ENCODE measurements at regions not wholly inside any gene's neighbourhood (a gene's known extent, or its start where the extent isn't known, plus 50 kb on each side); places are given as distances from the start of the nearest gene placed in this dataset.

GRCh38 chr22:19631899-19632667 is 82.2 kb upstream of the SEPTIN5 start:
- no peak for TF ChIP-seq EZH2 (IDR thresholded peaks at IDR 0.05; ENCODE audit: borderline replicate concordance, low read depth, low read length, severe bottlenecking)
- TF ChIP-seq CTCF (IDR thresholded peaks at IDR 0.05; ENCODE audit: extremely low read depth in 1 of 2, insufficient read depth in 1 of 2, low read depth in 1 of 2, low read length in 2 of 2): peak; percentile 59 to 76
- intact Hi-C loops (cut with micrococcal nuclease): loop anchor here (1.0 to 10.0 kb wide), 3 partner anchors 86 to 337 kb away; partner anchors contain the start of gene CLTCL1

GRCh38 chr22:19632668-19633148 is 81.6 kb upstream of the SEPTIN5 start:
- no peak overlapping the region for H3K4me3 ChIP-seq (replicated peaks in 1 of 3; ENCODE audit: insufficient read depth in 1 of 3, low read depth in 1 of 3, low read length in 3 of 3)
- dilution Hi-C loops (cut with MboI; ENCODE audit: extremely low pct_ligation_motif_present, low sequenced_read_pairs) (no loop called here), intact Hi-C loops (cut with micrococcal nuclease) (loop anchor here (1.0 to 10.0 kb wide), 3 partner anchors 86 to 338 kb away; partner anchors contain the start of gene CLTCL1)
- ChIA-PET POLR2A (no interaction called here), CTCF (interaction anchor here (0.7 to 7.8 kb wide), 16 partner anchors 8 to 488 kb away, joined by 3 to 358 read pairs (median 4); partner anchors contain the start of genes CDC45, ESS2 and GP1BB)
- DNase-seq (ENCODE audit: low read depth, low spot score) (no peak), FAIRE-seq (no peak)
- H4K20me1 ChIP-seq (replicated peaks; ENCODE audit: control insufficient read depth, extremely low read depth, insufficient read depth, low read length): no peaks in the 10 kb centered on the region
- H3K4me2 ChIP-seq (ENCODE audit: insufficient read depth, low read length): no peak overlapping the region
- H3K27ac ChIP-seq (ENCODE audit: insufficient read depth, low read depth, low read length): no peak overlapping the region
- no peaks in the 10 kb centered on the region for H3K4me1 ChIP-seq (ENCODE audit: control insufficient read depth, extremely low read depth, insufficient read depth, low read length)
- H3K79me2 ChIP-seq (ENCODE audit: control insufficient read depth, insufficient read depth, low read length): no peaks in the 10 kb centered on the region
- H3K9me3 ChIP-seq (replicated peaks; ENCODE audit: control insufficient read depth, insufficient read depth, low read length): no peaks in the 10 kb centered on the region
- no peak overlapping the region for H2AFZ ChIP-seq (ENCODE audit: low read depth, low read length)
- no peak overlapping the region for H3K9ac ChIP-seq (replicated peaks; ENCODE audit: extremely low read depth, insufficient read depth, low read length)
- no peak for TF ChIP-seq MAX (IDR thresholded peaks at IDR 0.05; ENCODE audit: insufficient read depth, insufficient read length)
- TF ChIP-seq JUN (IDR thresholded peaks at IDR 0.05; ENCODE audit: borderline replicate concordance, insufficient read depth, insufficient read length, low read depth): no peak
- TF ChIP-seq FOS (IDR thresholded peaks at IDR 0.05; ENCODE audit: borderline replicate concordance, insufficient read depth, low read length): no peak
- TF ChIP-seq MYC (IDR thresholded peaks at IDR 0.05; ENCODE audit: low read depth, low read length): no peak
- TF ChIP-seq POLR2AphosphoS5 (IDR thresholded peaks at IDR 0.05; ENCODE audit: insufficient read depth, low read depth, low read length): no peak
- TF ChIP-seq CTCF (IDR thresholded peaks at IDR 0.05; ENCODE audit: extremely low read depth in 1 of 2, insufficient read depth in 1 of 2, low read depth in 1 of 2, low read length in 2 of 2): no peak
- no peak for TF ChIP-seq POLR2A (IDR thresholded peaks at IDR 0.05; ENCODE audit: low read depth, low read length)
- TF ChIP-seq EZH2 (IDR thresholded peaks at IDR 0.05; ENCODE audit: borderline replicate concordance, low read depth, low read length, severe bottlenecking): no peak
- TF ChIP-seq GATA2 (IDR thresholded peaks at IDR 0.05; ENCODE audit: insufficient read depth, insufficient read length, low read depth, low read length): no peak
- no peaks in the 10 kb centered on the region for H3K9me1 ChIP-seq (replicated peaks; ENCODE audit: control insufficient read depth, extremely low read depth, insufficient read depth, low read length)
- no peaks in the 10 kb centered on the region for H3K36me3 ChIP-seq (ENCODE audit: control insufficient read depth in 2 of 2, extremely low read depth in 1 of 2, insufficient read depth in 2 of 2, low read length in 2 of 2)
- peaks cover 0 to 5% of the 10 kb centered on the region in 2 experiments for H3K27me3 ChIP-seq (ENCODE audit: control insufficient read depth in 2 of 2, insufficient read depth in 2 of 2, low read length in 2 of 2)
- BruUV-seq (replicated peaks): no TSS peak

More at GRCh38 chr22:19631899-19632667, 82.2 kb upstream of the SEPTIN5 start:
- dilution Hi-C loops (cut with MboI; ENCODE audit: extremely low pct_ligation_motif_present, low sequenced_read_pairs): no loop called here
- Histone ChIP-seq H3K79me2 (ENCODE audit: control insufficient read depth, insufficient read depth, low read length) (no peaks in the 10 kb centered on the region), H4K20me1 (replicated peaks; ENCODE audit: control insufficient read depth, extremely low read depth, insufficient read depth, low read length) (no peaks in the 10 kb centered on the region), H3K27me3 (ENCODE audit: control insufficient read depth in 2 of 2, insufficient read depth in 2 of 2, low read length in 2 of 2) (peaks cover 0 to 5% of the 10 kb centered on the region in 2 experiments), H3K27ac (ENCODE audit: insufficient read depth, low read depth, low read length) (no peak overlapping the region), H2AFZ (ENCODE audit: low read depth, low read length) (peak overlapping the region; percentile 70), H3K4me3 (replicated peaks in 1 of 3; ENCODE audit: insufficient read depth in 1 of 3, low read depth in 1 of 3, low read length in 3 of 3) (no peak overlapping the region), H3K9me3 (replicated peaks; ENCODE audit: control insufficient read depth, insufficient read depth, low read length) (no peaks in the 10 kb centered on the region), H3K9ac (replicated peaks; ENCODE audit: extremely low read depth, insufficient read depth, low read length) (no peak overlapping the region), H3K4me1 (ENCODE audit: control insufficient read depth, extremely low read depth, insufficient read depth, low read length) (no peaks in the 10 kb centered on the region), H3K36me3 (ENCODE audit: control insufficient read depth in 2 of 2, extremely low read depth in 1 of 2, insufficient read depth in 2 of 2, low read length in 2 of 2) (no peaks in the 10 kb centered on the region), H3K9me1 (replicated peaks; ENCODE audit: control insufficient read depth, extremely low read depth, insufficient read depth, low read length) (no peaks in the 10 kb centered on the region), H3K4me2 (ENCODE audit: insufficient read depth, low read length) (no peak overlapping the region)
- peak; percentile 53 for DNase-seq (ENCODE audit: low read depth, low spot score)
- ChIA-PET CTCF (interaction anchor here (0.7 to 7.8 kb wide), 18 partner anchors 9 to 487 kb away, joined by 3 to 358 read pairs (median 4); partner anchors contain the start of genes CDC45, ESS2 and GP1BB), POLR2A (no interaction called here)
- peak; percentile 65 for FAIRE-seq
- no TSS peak for BruUV-seq (replicated peaks)
